SH-SY5Y (cell line): ENCODE measurements at regions not wholly inside any gene's neighbourhood (a gene's known extent, or its start where the extent isn't known, plus 50 kb on each side); places are given as distances from the start of the nearest gene placed in this dataset.

ENCODE experiments used
- GATA2 ChIP-seq: IDR thresholded peaks from 2 replicates; pipeline ENCODE4 v1.6.1; 2011; ENCODE audit warnings: mild to moderate bottlenecking, low read depth, low read length
- GATA3 ChIP-seq: IDR thresholded peaks from 2 replicates; pipeline ENCODE4 v1.6.1; 2011; ENCODE audit warnings: low read depth, mild to moderate bottlenecking, low read length, moderate library complexity

- TF ChIP-seq GATA3 (no peak), GATA2 (no peak)
These were observed 582.8 kb upstream of the ADGRB3 start for GRCh38 chr6:68052234-68052633.
